ENCODE measurements at regions not wholly inside any gene's neighbourhood (a gene's known extent, or its start where the extent isn't known, plus 50 kb on each side); places are given as distances from the start of the nearest gene placed in this dataset.
A peak's percentile ranks its signal among the peaks of the same experiment; 100 is the strongest.

- no peak for DNase-seq (ENCODE audit: low read depth)
These were observed 1396.8 kb downstream of the LRRC4C start for GRCh38 chr11:40062616-40063015.

DNA sequence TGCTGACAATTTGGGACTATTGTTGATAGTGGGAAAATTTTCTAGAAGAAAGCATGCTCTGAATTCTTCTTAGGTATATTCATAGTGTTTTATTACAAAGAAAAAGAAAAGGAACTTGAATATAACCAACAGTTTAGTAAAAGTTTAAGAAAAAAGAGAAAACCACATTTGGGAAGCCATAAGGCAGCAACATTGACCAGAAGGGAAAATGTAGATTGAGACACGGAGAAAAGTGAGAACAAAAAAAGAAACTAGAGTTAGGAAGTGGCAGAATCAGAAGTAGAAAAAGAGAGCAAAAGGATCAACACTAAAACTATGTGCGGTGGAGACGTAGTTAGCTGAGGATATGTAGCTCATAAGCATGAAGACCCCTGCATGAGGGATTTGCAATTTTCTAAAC lies 1398.2 kb downstream of the LRRC4C start:
- DNase-seq (ENCODE audit: low read depth) = no peak

- no peak for DNase-seq (ENCODE audit: low read depth)
These were observed 1404.8 kb downstream of the LRRC4C start for GRCh38 chr11:40054631-40055030.

DNA sequence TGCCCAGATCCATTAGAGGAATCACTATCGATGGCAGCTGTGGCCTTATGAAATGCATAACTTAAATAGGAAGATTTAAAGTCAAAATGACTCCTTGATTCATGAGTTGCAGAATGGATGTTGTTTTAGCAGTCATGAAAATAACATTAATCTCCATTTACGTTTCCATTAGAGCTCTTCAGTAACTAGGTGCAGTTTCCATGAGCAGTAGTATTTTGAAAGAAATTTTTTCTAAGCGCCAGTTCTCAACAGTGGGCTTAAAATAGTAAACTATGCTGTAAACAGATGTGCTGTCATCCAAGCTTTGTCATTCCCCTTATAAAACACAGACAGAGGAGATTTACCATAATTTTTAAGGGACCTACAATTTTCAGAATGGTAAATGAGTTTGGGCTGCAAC lies 1414.1 kb downstream of the LRRC4C start:
- DNase-seq (ENCODE audit: low read depth) = no peak

DNA sequence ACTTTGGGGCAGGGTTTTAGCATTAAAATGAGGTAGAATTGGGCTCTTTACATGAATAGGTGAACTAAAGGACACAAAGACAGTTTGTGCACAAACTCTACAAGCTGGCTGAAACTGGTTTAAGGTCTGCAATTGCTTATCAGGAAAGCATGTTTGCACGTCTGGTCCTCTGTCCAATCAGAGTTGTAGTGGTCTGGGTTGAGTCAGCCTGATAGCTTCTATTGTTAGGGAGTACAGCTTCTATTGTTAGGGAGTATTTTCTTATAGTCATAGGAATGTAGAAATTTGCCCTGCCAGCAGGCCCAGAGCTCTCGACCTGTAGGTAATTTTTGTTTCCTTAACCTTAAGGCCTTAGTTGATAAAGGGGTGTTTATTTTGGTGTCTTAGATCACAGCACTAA lies 1422.4 kb downstream of the LRRC4C start:
- peak; percentile 25 for DNase-seq (ENCODE audit: low read depth)

- peak; percentile 22 for DNase-seq (ENCODE audit: low read depth)
These were observed 1427.1 kb downstream of the LRRC4C start for GRCh38 chr11:40032331-40032730.

DNA sequence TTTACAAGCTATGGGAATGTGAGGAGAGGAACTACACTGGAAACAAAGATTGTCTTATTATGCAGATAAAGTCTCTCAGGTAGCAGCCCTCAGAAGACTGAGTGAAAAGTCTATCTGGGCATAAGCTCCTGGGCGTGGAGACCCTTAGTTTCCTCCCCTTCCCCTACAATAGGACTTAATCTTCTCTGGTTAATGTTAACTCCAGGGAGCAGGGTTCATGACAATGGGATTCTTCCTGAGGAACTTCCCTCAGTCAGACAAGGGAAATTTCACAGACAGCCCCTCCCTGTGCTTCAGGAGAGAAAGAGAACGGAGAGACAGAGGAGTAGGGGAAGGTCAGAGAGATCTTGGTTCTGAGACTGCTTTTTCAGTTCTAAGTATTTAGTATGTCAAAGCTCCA lies 1428.6 kb downstream of the LRRC4C start:
- no peak for DNase-seq (ENCODE audit: low read depth)

DNA sequence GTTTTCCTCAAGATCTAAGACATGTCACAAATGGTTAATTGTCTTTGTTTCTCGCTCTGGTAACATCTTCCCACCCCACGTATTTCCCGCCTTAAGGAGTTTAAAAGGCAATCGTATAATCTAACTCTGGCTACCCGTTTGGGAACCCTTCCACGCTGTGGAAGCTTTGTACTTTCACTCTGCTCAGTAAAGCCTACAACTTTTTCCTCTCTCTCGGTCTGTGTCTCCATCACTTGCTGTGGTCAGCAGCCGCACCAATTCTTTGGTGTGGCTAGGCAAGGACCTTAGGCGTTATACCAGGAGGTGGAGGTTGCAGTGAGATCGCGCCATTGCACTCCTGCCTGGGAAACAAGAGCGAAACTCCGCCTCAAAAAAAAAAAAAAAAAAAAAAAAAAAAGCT lies 1430.1 kb downstream of the LRRC4C start:
- DNase-seq (ENCODE audit: low read depth) = peak; percentile 13

DNA sequence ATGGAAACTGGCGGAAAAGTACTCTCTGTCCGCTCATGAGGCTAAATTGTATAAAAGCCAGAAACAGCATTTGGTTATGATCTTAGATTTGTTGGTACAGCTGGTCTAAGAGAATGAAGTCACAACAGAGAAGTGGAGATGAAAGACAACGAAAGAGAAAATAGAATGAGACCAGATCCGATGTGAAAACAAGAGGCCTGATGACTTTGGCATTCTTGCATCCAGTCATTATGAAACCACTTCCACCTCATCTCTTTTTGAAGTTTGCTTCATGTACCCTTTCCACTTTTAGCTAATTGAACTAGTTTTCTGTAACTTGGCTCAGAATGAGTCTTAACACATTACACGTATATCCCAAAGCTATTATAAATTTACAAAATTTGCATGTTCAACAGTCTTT lies 1431.7 kb downstream of the LRRC4C start:
- no peak for DNase-seq (ENCODE audit: low read depth)

GRCh38 chr11:40023724-40024123 lies 1435.7 kb downstream of the LRRC4C start:
- DNase-seq (ENCODE audit: low read depth) = no peak

- no peak for DNase-seq (ENCODE audit: low read depth)
These were observed 1449.4 kb downstream of the LRRC4C start for GRCh38 chr11:40010011-40010410.

DNA sequence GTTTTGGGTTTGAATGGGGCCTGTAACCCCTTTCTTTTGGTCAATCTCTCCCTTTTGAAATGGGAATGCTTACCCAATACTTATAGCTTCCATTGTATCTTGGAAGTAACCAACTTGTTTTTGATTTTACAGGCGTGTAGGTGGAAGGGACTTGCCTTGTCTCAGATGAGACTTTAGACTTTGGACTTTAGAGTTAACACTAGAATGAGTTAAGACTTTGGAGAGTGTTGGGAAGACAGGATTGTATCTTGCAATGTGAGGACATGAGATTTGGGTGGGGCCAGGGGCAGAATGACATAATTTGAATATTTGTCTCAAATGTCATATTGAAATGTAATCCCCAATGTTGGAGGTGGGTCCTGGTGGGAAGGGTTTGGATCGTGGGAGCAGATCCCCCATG lies 1466.9 kb downstream of the LRRC4C start:
- no peak for DNase-seq (ENCODE audit: low read depth)

DNA sequence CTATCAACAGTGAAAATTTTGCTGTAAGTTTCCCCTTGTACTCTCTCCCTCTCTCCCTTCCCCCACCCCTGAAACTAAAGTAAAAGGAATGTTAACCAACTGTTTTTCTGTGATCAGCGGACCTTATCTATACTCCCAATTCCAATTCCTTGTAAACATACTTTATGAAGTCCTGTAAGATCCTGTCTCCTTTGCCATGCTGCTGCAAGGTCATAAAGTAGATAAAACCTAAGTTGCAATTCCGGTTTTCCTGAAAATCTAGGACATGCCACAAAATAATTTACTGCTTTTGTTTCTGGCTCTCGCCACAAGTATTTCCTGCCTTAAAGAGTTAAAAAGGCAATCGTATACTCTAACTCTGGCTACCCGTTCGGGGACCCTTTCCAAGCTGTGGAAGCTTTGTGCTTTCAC lies 1469.0 kb downstream of the LRRC4C start:
- no peak for DNase-seq (ENCODE audit: low read depth)

DNA sequence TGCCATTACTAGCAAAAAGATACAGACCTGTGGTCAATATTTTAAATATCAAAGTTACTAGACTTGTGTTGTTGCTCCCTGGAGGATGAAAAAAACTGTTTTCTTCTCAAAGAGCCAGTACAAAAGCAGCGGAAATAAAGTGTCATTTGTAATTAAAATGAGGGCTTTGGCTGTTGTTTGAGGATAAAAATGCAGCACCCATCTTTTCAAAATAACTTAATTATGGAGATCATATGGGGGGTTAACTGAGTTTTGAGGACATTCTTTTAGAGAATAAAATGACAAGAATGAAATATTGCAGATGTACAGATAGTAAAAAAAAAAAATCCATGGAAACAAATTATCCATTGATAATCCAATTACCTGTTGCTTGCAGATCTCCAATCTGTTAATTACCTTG lies 1484.4 kb downstream of the LRRC4C start:
- DNase-seq (ENCODE audit: low read depth) = no peak

DNA sequence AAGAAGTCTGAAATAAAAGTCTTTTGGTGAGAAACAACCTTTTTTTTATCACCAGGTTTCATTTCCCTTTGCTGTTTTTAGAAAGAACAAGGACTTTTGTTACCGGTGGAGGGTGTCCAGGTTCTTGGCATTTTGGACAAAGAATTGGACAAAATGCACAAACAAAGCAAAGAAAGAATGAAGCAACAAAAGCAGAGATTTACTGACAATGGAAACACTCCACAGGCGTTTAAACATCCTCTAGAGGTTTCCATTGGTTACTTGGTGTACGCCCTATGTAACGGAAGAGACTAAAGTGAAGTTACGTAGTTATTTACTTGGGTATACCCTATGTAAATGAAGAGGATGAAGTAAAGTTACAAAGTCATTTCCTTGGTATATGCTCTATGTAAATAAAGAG lies 1487.0 kb downstream of the LRRC4C start:
- DNase-seq (ENCODE audit: low read depth) = no peak

DNA sequence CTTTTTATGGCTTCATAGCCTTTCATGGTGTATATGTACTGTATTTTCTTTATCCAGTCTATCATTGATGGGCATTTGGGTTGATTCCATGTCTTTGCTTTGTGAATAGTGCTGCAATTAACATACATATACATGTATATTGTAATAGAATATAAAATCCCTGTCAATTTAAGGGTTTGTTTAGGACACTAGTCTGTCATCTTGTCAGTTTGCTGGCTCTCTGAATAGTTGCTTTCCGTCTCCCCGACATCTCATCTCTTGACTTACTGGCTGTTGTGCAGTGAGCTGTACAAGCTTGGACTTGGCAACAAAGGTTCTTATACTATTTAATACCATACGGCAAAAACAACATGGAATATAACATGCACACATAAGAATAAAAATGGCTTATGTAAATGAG lies 1487.5 kb downstream of the LRRC4C start:
- DNase-seq (ENCODE audit: low read depth) = no peak

DNA sequence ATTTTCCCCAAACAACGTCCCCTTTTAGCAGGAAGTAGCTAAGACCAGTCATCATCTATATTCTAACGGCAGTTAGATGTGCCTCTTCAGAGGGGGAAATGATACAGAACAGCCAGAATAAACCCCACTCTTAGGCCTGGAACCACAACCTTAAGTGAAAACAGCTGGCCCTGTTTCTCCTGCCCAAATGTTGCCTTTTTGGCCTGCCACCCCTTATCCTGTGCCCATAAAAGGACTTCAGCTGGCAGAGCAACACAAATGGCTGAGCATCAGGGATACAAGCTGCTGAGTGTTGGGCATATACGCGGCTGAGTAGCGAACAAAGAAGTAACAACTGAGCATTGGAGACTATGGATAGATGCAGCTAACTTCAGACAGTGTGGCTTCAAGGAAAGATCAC lies 1491.4 kb downstream of the LRRC4C start:
- DNase-seq (ENCODE audit: low read depth) = no peak

DNA sequence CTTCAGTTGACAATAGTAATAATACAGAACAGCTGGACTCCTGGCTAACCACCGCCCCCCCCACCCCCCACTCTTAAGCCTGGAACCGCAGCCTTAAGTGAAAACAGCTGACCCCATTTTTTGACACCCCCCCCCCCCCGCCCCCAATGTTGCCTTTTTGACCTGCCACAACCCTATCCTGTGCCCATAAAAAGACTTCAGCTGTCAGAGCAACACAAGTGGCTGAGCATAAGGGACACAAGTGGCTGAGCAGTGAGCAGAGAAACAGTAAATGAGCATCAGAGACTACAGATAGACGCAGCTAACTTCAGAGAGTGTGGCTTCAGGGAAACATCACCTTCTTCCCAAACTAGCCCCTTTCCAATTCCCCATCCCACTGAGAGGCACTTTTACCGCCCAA lies 1493.8 kb downstream of the LRRC4C start:
- DNase-seq (ENCODE audit: low read depth) = no peak

GRCh38 chr11:39960206-39960605 lies 1499.2 kb downstream of the LRRC4C start:
- DNase-seq (ENCODE audit: low read depth) = no peak

DNA sequence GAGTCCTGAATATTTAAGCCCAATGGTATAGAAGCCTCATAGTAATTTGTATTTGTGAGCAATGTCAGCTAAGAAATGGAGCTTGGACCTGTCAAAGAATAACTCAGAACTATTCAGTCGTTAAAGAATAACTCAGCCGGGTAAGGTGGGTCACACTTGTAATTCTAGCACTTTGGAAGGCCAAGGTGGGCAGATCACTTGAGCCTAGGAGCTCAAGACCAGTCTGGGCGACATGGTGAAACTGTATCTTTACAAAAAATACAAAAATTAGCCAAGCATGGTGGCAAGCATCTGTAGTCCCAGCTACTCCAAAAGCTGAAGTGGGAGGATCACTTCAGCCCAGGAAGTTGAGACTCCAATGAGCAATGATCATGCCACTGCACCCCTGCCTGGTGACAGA lies 1526.5 kb downstream of the LRRC4C start:
- DNase-seq (ENCODE audit: low read depth) = no peak

DNA sequence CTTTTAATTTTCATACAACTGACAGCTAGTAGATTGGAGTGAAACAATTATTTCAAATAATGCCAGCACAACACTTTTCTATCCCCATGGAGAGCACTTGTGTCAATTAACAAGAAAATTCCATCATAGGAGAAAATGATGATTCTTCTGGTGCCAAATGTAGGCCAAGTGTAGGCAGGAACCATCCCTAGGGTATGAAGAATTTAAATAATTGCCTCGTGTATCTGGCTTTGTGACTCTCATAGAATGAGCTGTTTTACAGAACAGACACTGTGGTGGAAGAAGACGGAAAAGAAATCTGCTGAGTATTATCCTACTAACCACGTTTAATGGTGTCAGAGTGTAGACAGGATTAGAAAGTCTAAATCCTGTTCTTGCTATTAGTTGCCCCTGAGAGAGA lies 1542.2 kb downstream of the LRRC4C start:
- no peak for DNase-seq (ENCODE audit: low read depth)

DNA sequence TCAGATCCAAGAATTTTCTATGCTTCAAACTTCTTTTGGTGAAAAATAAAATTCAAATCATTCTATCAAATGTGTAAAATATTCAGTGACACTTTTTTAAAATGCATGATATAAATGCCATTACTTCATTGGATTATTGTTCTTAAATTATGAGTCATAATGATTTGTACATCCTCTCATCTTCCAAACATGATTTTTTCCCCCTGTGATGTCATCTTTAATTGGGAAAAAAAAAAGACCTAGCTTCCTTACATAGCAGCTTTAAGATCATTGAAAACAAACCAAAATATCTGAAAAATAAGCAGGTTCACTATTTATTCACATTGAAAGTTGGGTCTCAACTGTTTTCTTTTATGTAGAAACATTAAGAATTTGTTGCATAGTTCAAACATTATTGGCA lies 1549.4 kb downstream of the LRRC4C start:
- DNase-seq (ENCODE audit: low read depth) = no peak

- no peak for DNase-seq (ENCODE audit: low read depth)
These were observed 1598.5 kb downstream of the LRRC4C start for GRCh38 chr11:39860931-39861330.

GRCh38 chr11:39817241-39817640 lies 1642.2 kb downstream of the LRRC4C start:
- DNase-seq (ENCODE audit: low read depth) = no peak

GRCh38 chr11:39810358-39810757 lies 1649.1 kb downstream of the LRRC4C start:
- DNase-seq (ENCODE audit: low read depth) = no peak

Measured in HT1080 (cell line).